ENCODE measurements at regions not wholly inside any gene's neighbourhood (a gene's known extent, or its start where the extent isn't known, plus 50 kb on each side); places are given as distances from the start of the nearest gene placed in this dataset.

- POLR2A ChIA-PET = no interaction called here
- DNase-seq (ENCODE audit: low read depth, low spot score) (no peak), FAIRE-seq (no peak)
- Histone ChIP-seq H3K36me3 (ENCODE audit: control insufficient read depth in 2 of 2, extremely low read depth in 1 of 2, insufficient read depth in 2 of 2, low read length in 2 of 2) (no peaks in the 10 kb centered on the region), H3K4me2 (ENCODE audit: insufficient read depth, low read length) (no peak overlapping the region), H3K4me3 (replicated peaks in 1 of 3; ENCODE audit: insufficient read depth in 1 of 3, low read depth in 1 of 3, low read length in 3 of 3) (no peak overlapping the region), H2AFZ (ENCODE audit: low read depth, low read length) (no peak overlapping the region), H3K27ac (ENCODE audit: insufficient read depth, low read depth, low read length) (no peak overlapping the region), H3K27me3 (ENCODE audit: control insufficient read depth in 2 of 2, insufficient read depth in 2 of 2, low read length in 2 of 2) (no peaks in the 10 kb centered on the region), H3K9me1 (replicated peaks; ENCODE audit: control insufficient read depth, extremely low read depth, insufficient read depth, low read length) (no peaks in the 10 kb centered on the region), H3K9ac (replicated peaks; ENCODE audit: extremely low read depth, insufficient read depth, low read length) (no peak overlapping the region), H4K20me1 (replicated peaks; ENCODE audit: control insufficient read depth, extremely low read depth, insufficient read depth, low read length) (no peaks in the 10 kb centered on the region), H3K4me1 (ENCODE audit: control insufficient read depth, extremely low read depth, insufficient read depth, low read length) (no peaks in the 10 kb centered on the region), H3K9me3 (replicated peaks; ENCODE audit: control insufficient read depth, insufficient read depth, low read length) (peaks cover 6% of the 10 kb centered on the region), H3K79me2 (ENCODE audit: control insufficient read depth, insufficient read depth, low read length) (no peaks in the 10 kb centered on the region)
- TF ChIP-seq POLR2A (IDR thresholded peaks at IDR 0.05; ENCODE audit: low read depth, low read length) (no peak), FOS (IDR thresholded peaks at IDR 0.05; ENCODE audit: borderline replicate concordance, insufficient read depth, low read length) (no peak), MAX (IDR thresholded peaks at IDR 0.05; ENCODE audit: insufficient read depth, insufficient read length) (no peak), CTCF (IDR thresholded peaks at IDR 0.05; ENCODE audit: extremely low read depth in 1 of 2, insufficient read depth in 1 of 2, low read depth in 1 of 2, low read length in 2 of 2) (no peak), MYC (IDR thresholded peaks at IDR 0.05; ENCODE audit: low read depth, low read length) (no peak), POLR2AphosphoS5 (IDR thresholded peaks at IDR 0.05; ENCODE audit: insufficient read depth, low read depth, low read length) (no peak), GATA2 (IDR thresholded peaks at IDR 0.05; ENCODE audit: insufficient read depth, insufficient read length, low read depth, low read length) (no peak), JUN (IDR thresholded peaks at IDR 0.05; ENCODE audit: borderline replicate concordance, insufficient read depth, insufficient read length, low read depth) (no peak), EZH2 (IDR thresholded peaks at IDR 0.05; ENCODE audit: borderline replicate concordance, low read depth, low read length, severe bottlenecking) (no peak)
- no TSS peak for BruUV-seq (replicated peaks)
- dilution Hi-C loops (cut with MboI; ENCODE audit: extremely low pct_ligation_motif_present, low sequenced_read_pairs) = no loop called here
- CTCF ChIA-PET = no interaction called here
- intact Hi-C loops (cut with micrococcal nuclease) = no loop called here
Measured at GRCh38 chr5:5822729-5823257, 400.3 kb downstream of the ICE1 start.
